SK-N-SH (cell line): ENCODE measurements at regions not wholly inside any gene's neighbourhood (a gene's known extent, or its start where the extent isn't known, plus 50 kb on each side); places are given as distances from the start of the nearest gene placed in this dataset.

Experiments used
- CTCF ChIA-PET: fragments of 300-600, 350-600 bp; formaldehyde crosslinking; extraction: SDS; loops from one replicate; lab custom pipeline; 2021; lab: Yijun Ruan, JAX
- POLR2A ChIA-PET: fragments of 350-600 bp; sonication (Branson Sonifier 250); formaldehyde crosslinking; extraction: SDS; loops from one replicate; lab custom pipeline; 2020; ENCODE audit warnings: antibody characterized with exemption, inconsistent platforms; lab: Yijun Ruan, JAX
- DNase-seq: peaks from one replicate; pipeline ENCODE4 v3.0.0; 2012
- H2AFZ ChIP-seq: fragments of 200-600 bp; sonication (generic); 2 replicates; pipeline ENCODE4 v1.8.1; 2016; ENCODE audit warnings: antibody characterized with exemption, mild to moderate bottlenecking, low read depth
- H3F3A ChIP-seq: fragments of 200-600 bp; sonication (generic); replicated peaks from 2 replicates; pipeline ENCODE3; 2016; ENCODE audit warnings: antibody characterized with exemption, mild to moderate bottlenecking; ENCODE audit not compliant: insufficient read depth
- H3K27ac ChIP-seq, 2 experiments: fragments of 200-500 bp in 1 of 2; fragments of 200-600 bp in 1 of 2; sonication (Bioruptor generic) in 1 of 2; sonication (generic), shearing (Covaris generic) in 1 of 2; 2 replicates each; pipeline versions ENCODE4 v1.5.1 to v1.6.1; 2014 to 2016; ENCODE audit warnings: low read depth in 2 of 2, inconsistent platforms in 1 of 2, low read length in 1 of 2, mild to moderate bottlenecking in 1 of 2, mixed read lengths in 1 of 2
- H3K27me3 ChIP-seq: fragments of 200-600 bp; sonication (generic), shearing (Covaris generic); 2 replicates; pipeline ENCODE4 v1.6.1; 2016; ENCODE audit warnings: mixed run types; ENCODE audit not compliant: insufficient read depth
- H3K36me3 ChIP-seq, 2 experiments: fragments of 200-500 bp in 1 of 2; fragments of 200-600 bp in 1 of 2; sonication (Bioruptor generic) in 1 of 2; sonication (generic) in 1 of 2; replicated peaks in 1 of 2; 2 replicates each; pipeline versions ENCODE3 to v1.5.1; 2014 to 2016; ENCODE audit warnings: low read length in 1 of 2, mild to moderate bottlenecking in 1 of 2; ENCODE audit not compliant: insufficient read depth in 2 of 2, control insufficient read depth in 1 of 2
- H3K4me1 ChIP-seq, 2 experiments: fragments of 200-500 bp in 1 of 2; fragments of 200-600 bp in 1 of 2; sonication (Bioruptor generic) in 1 of 2; sonication (generic), shearing (Covaris generic) in 1 of 2; 2 replicates each; pipeline versions ENCODE4 v1.5.1 to v1.6.1; 2014 to 2016; ENCODE audit warnings: low read depth in 1 of 2, low read length in 1 of 2, mixed run types in 1 of 2; ENCODE audit not compliant: insufficient read depth in 2 of 2, control insufficient read depth in 1 of 2
- H3K4me2 ChIP-seq: fragments of 200-600 bp; sonication (generic), shearing (Covaris generic); 2 replicates; pipeline ENCODE4 v1.6.1; 2017; ENCODE audit warnings: mixed run types
- H3K4me3 ChIP-seq, 2 experiments: fragments of 200-500 bp in 1 of 2; fragments of 200-600 bp in 1 of 2; sonication (Bioruptor generic) in 1 of 2; sonication (generic), shearing (Covaris generic) in 1 of 2; 2 replicates each; pipeline versions ENCODE4 v1.5.1 to v1.8.1; 2014 to 2016; ENCODE audit warnings: low read depth in 2 of 2, inconsistent platforms in 1 of 2, low read length in 1 of 2, mild to moderate bottlenecking in 1 of 2, mixed read lengths in 1 of 2, moderate library complexity in 1 of 2
- H3K79me2 ChIP-seq: fragments of 200-600 bp; sonication (generic); 2 replicates; pipeline ENCODE4 v1.8.1; 2017; ENCODE audit warnings: mild to moderate bottlenecking; ENCODE audit not compliant: insufficient read depth
- H3K9ac ChIP-seq: fragments of 200-600 bp; sonication (generic); 2 replicates; pipeline ENCODE4 v1.6.1; 2017; ENCODE audit warnings: mixed run types
- H3K9me2 ChIP-seq: fragments of 200-600 bp; sonication (generic); 2 replicates; pipeline ENCODE4 v1.6.1; 2017; ENCODE audit warnings: mixed run types
- H3K9me3 ChIP-seq: fragments of 200-600 bp; sonication (generic); 2 replicates; pipeline ENCODE4 v1.6.1; 2017; ENCODE audit warnings: mixed run types, mild to moderate bottlenecking, moderate library complexity
- H4K20me1 ChIP-seq: fragments of 200-600 bp; sonication (generic); 2 replicates; pipeline ENCODE4 v1.6.1; 2017; ENCODE audit warnings: mild to moderate bottlenecking, mixed run types; ENCODE audit not compliant: insufficient read depth
- CHD2 ChIP-seq: fragments of 150-350 bp; IDR thresholded peaks from 2 replicates; pipeline ENCODE4 v1.6.1; 2018; ENCODE audit warnings: low read length; ENCODE audit not compliant: partially characterized antibody
- EP300 ChIP-seq, 2 experiments: IDR thresholded peaks; 2 replicates each; pipeline versions ENCODE4 v1.4.0 to v1.6.1; 2012; ENCODE audit warnings: borderline replicate concordance in 1 of 2, low read depth in 1 of 2, low read length in 1 of 2
- EZH2phosphoT487 ChIP-seq: fragments of 200-600 bp; sonication (generic); IDR thresholded peaks from 2 replicates; pipeline ENCODE4 v1.6.1; 2017; ENCODE audit warnings: low read depth, mixed run types, mild to moderate bottlenecking, antibody characterized with exemption, moderate library complexity, borderline replicate concordance
- FOSL2 ChIP-seq: IDR thresholded peaks from 2 replicates; pipeline ENCODE4 v1.4.0; 2012; ENCODE audit warnings: low read depth, mild to moderate bottlenecking, moderate library complexity, borderline replicate concordance
- GABPA ChIP-seq: IDR thresholded peaks from 2 replicates; pipeline ENCODE4 v1.4.0; 2012; ENCODE audit warnings: low read depth, mild to moderate bottlenecking
- GATA2 ChIP-seq: sonication (generic); formaldehyde crosslinking; IDR thresholded peaks from 2 replicates; pipeline ENCODE4 v1.5.0; 2020; ENCODE audit warnings: mild to moderate bottlenecking, missing genetic modification reagents
- JUND ChIP-seq: IDR thresholded peaks from 2 replicates; pipeline ENCODE4 v1.4.0; 2012
- NFIC ChIP-seq: IDR thresholded peaks from 2 replicates; pipeline ENCODE4 v1.4.0; 2012; ENCODE audit warnings: borderline replicate concordance
- NRF1 ChIP-seq: IDR thresholded peaks from 2 replicates; pipeline ENCODE4 v1.6.1; 2012; ENCODE audit warnings: low read depth, mild to moderate bottlenecking, low read length
- RAD21 ChIP-seq: IDR thresholded peaks from 2 replicates; pipeline ENCODE4 v1.6.1; 2012; ENCODE audit warnings: mild to moderate bottlenecking, low read length
- RCOR1 ChIP-seq: fragments of 150-350 bp; IDR thresholded peaks from 2 replicates; pipeline ENCODE4 v1.6.1; 2017; ENCODE audit warnings: antibody characterized with exemption, low read length
- RFX5 ChIP-seq: IDR thresholded peaks from 2 replicates; pipeline ENCODE4 v1.6.1; 2012; ENCODE audit warnings: mild to moderate bottlenecking, improper control_type of control experiment, low read length
- RXRA ChIP-seq: IDR thresholded peaks from 2 replicates; pipeline ENCODE4 v1.4.0; 2012; ENCODE audit warnings: low read depth, mild to moderate bottlenecking, borderline replicate concordance
- SIN3A ChIP-seq: IDR thresholded peaks from 2 replicates; pipeline ENCODE4 v1.6.1; 2012; ENCODE audit warnings: low read depth, mild to moderate bottlenecking, low read length, moderate library complexity, borderline replicate concordance
- TAF1 ChIP-seq: IDR thresholded peaks from 2 replicates; pipeline ENCODE4 v1.6.1; 2012; ENCODE audit warnings: low read depth, mild to moderate bottlenecking, low read length, moderate library complexity, borderline replicate concordance
- WGBS: methylation state at CpG from one replicate; pipeline ENCODE4 v1.1.6; 2017; ENCODE audit warnings: low lambda C conversion rate; 5-methylcytosine and 5-hydroxymethylcytosine counted together
- TF ChIP-seq, protein P1 (sequence below): fragments of 150-350 bp; IDR thresholded peaks from 2 replicates; pipeline ENCODE4 v1.6.1; 2016; ENCODE audit warnings: mild to moderate bottlenecking, low read depth, low read length
- TF ChIP-seq, protein P2 (sequence below): IDR thresholded peaks from 2 replicates; pipeline ENCODE4; 2012
- TF ChIP-seq, protein P3 (sequence below): IDR thresholded peaks from 2 replicates; pipeline ENCODE4 v1.4.0; 2012; ENCODE audit warnings: low read depth, borderline replicate concordance

DNA sequence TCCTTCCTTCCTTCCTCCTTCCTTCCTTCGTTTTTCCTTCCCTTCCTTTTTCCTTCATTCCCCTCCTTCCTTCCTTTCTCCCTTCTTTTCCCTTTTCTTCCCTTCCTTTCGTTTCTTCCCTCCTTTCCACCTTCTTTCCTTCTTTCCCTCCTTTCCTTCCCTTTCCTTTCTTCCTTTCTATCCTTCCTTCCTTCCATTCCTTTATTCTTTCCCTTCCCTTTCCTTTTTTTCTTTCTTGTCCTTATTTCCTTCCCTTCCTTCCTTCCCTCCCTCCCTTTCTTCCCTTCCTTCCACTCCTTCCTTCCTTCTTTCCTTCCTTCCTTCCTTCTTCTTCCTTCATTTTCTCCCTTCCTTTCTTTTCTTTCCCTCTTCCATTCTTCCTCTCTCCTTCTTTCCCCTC is 394.6 kb downstream of the GABRB3 start:
- Histone ChIP-seq H3K9ac (no peak overlapping the region), H3K4me2 (no peak overlapping the region), H3K4me3 (no peak overlapping the region), H3K27me3 (no peaks in the 10 kb centered on the region), H3K4me1 (no peaks in the 10 kb centered on the region; a peak in 1 of 4 replicates), H2AFZ (no peak overlapping the region), H3K79me2 (no peaks in the 10 kb centered on the region), H3K36me3 (no peaks in the 10 kb centered on the region), H3K27ac (no peak overlapping the region), H4K20me1 (no peaks in the 10 kb centered on the region), H3K9me3 (no peaks in the 10 kb centered on the region; the same call in 1 of the 2 replicates), H3F3A (no peaks in the 10 kb centered on the region), H3K9me2 (no peaks in the 10 kb centered on the region)
- ChIA-PET POLR2A (no interaction called here), CTCF (interaction anchor here (0.9 kb wide), 1 partner anchor 17 kb away, joined by 3 read pairs; no protein-coding TSS in a partner anchor)
- WGBS: 0% methylated on average over 2 of the region's 2 CpGs
- no peak for DNase-seq
- TF ChIP-seq SIN3A (no peak), RXRA (no peak), GABPA (no peak), JUND (no peak), GATA2 (CRISPR knock-in tag) (no peak), FOSL2 (no peak), RAD21 (no peak), NFIC (no peak), CHD2 (no peak), RFX5 (no peak), NRF1 (no peak), EP300 (IDR thresholded peaks at IDR 0.05; ENCODE audit: borderline replicate concordance in 1 of 2, low read depth in 1 of 2, low read length in 1 of 2) (no peak), TAF1 (no peak), EZH2phosphoT487 (no peak)
- TF ChIP-seq, protein P1, sequence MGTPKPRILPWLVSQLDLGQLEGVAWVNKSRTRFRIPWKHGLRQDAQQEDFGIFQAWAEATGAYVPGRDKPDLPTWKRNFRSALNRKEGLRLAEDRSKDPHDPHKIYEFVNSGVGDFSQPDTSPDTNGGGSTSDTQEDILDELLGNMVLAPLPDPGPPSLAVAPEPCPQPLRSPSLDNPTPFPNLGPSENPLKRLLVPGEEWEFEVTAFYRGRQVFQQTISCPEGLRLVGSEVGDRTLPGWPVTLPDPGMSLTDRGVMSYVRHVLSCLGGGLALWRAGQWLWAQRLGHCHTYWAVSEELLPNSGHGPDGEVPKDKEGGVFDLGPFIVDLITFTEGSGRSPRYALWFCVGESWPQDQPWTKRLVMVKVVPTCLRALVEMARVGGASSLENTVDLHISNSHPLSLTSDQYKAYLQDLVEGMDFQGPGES: no peak
- TF ChIP-seq, protein P2, sequence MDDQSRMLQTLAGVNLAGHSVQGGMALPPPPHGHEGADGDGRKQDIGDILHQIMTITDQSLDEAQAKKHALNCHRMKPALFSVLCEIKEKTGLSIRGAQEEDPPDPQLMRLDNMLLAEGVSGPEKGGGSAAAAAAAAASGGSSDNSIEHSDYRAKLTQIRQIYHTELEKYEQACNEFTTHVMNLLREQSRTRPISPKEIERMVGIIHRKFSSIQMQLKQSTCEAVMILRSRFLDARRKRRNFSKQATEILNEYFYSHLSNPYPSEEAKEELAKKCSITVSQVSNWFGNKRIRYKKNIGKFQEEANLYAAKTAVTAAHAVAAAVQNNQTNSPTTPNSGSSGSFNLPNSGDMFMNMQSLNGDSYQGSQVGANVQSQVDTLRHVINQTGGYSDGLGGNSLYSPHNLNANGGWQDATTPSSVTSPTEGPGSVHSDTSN: no peak
- TF ChIP-seq, protein P3, sequence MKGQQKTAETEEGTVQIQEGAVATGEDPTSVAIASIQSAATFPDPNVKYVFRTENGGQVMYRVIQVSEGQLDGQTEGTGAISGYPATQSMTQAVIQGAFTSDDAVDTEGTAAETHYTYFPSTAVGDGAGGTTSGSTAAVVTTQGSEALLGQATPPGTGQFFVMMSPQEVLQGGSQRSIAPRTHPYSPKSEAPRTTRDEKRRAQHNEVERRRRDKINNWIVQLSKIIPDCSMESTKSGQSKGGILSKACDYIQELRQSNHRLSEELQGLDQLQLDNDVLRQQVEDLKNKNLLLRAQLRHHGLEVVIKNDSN: no peak

DNA sequence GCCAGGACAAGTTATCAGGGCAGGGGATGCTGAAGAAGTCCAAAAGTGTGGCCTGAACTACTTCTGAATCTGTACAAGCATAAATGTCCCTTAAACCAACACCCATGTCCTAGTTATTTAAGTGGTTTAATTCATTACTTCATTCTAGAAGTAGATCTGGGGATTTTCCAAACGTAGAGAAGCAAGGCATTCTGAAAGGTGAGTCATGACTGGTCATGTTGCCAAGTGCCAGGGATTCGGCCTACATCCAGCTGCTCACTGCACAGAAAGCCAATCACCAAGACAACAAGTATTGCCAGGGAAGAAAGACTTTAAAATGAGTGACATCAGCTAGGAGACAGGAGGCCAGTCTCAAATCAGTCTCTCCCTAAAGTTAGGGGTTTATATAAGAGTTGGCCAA is 396.6 kb downstream of the GABRB3 start:
- no peaks in the 10 kb centered on the region; the same call in 1 of the 2 replicates for H3K9me3 ChIP-seq
- no peak overlapping the region for H3K4me3 ChIP-seq
- H3F3A ChIP-seq: no peaks in the 10 kb centered on the region
- H3K4me2 ChIP-seq: no peak overlapping the region
- H2AFZ ChIP-seq: no peak overlapping the region
- H3K27me3 ChIP-seq: no peaks in the 10 kb centered on the region
- no peaks in the 10 kb centered on the region for H3K9me2 ChIP-seq
- H3K27ac ChIP-seq: no peak overlapping the region
- TF ChIP-seq, protein P2: no peak
- no peak for TF ChIP-seq RCOR1
- H4K20me1 ChIP-seq: no peaks in the 10 kb centered on the region
- H3K4me1 ChIP-seq: no peaks in the 10 kb centered on the region
- ChIA-PET CTCF (no interaction called here), POLR2A (no interaction called here)
- no peaks in the 10 kb centered on the region for H3K79me2 ChIP-seq
- H3K36me3 ChIP-seq: no peaks in the 10 kb centered on the region
- 4% methylated on average over 2 of the region's 2 CpGs for WGBS
- no peak overlapping the region for H3K9ac ChIP-seq
- DNase-seq: no peak
